Skeletal muscle satellite cell (primary cell): ENCODE measurements at regions not wholly inside any gene's neighbourhood (a gene's known extent, or its start where the extent isn't known, plus 50 kb on each side); places are given as distances from the start of the nearest gene placed in this dataset.
"Not testable (repeated sequence)": the region's sequence is repeated elsewhere in the genome, so short reads cannot be mapped to it uniquely, and the experiment has no call there.

Experiments
- H3K27me3 ChIP-seq: 2 replicates; pipeline ENCODE4 v1.7.0; 2013; ENCODE audit warnings: low read length; ENCODE audit not compliant: control insufficient read depth, insufficient read depth
- H3K36me3 ChIP-seq: 2 replicates; pipeline ENCODE4 v1.7.0; 2013; ENCODE audit warnings: mild to moderate bottlenecking, control low read depth, low read length; ENCODE audit not compliant: insufficient read depth
- H3K4me1 ChIP-seq: 2 replicates; pipeline ENCODE4 v1.7.0; 2013; ENCODE audit warnings: low read length; ENCODE audit not compliant: control insufficient read depth, insufficient read depth
- H3K4me2 ChIP-seq: 2 replicates; pipeline ENCODE4 v1.7.0; 2013; ENCODE audit warnings: mild to moderate bottlenecking, low read length
- H3K4me3 ChIP-seq: 2 replicates; pipeline ENCODE4 v1.7.0; 2013; ENCODE audit warnings: low read length
- H3K9ac ChIP-seq: 2 replicates; pipeline ENCODE4 v1.7.0; 2013; ENCODE audit warnings: mild to moderate bottlenecking, low read depth, low read length, moderate library complexity
- H3K9me3 ChIP-seq: replicated peaks from 2 replicates; pipeline ENCODE4 v1.7.0; 2013; ENCODE audit warnings: mild to moderate bottlenecking, control low read depth, low read length

DNA sequence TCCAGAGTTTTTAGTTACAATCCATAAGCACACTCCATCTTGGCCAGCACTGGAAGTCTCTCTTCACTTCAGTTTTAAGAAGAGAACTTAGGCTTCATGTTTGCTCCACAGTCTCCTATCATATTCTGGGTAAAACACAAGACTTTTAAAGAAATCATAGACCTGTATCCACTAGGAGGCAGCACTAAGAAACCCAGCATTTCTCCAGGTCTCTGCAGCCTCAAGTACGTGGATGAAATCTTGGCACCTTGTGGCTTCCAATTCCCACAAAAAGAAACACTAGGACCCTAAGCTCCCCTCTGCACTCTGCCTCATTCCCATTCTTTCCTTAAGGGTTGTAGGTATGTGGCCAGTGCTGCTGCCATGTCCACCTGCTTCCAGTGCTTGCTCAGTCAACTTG lies 367.3 kb upstream of the CASK start:
- Histone ChIP-seq H3K9me3 (no peaks in the 10 kb centered on the region), H3K36me3 (no peaks in the 10 kb centered on the region), H3K9ac (no peak overlapping the region), H3K4me3 (no peak overlapping the region), H3K4me1 (no peaks in the 10 kb centered on the region), H3K27me3 (no peaks in the 10 kb centered on the region), H3K4me2 (no peak overlapping the region)

DNA sequence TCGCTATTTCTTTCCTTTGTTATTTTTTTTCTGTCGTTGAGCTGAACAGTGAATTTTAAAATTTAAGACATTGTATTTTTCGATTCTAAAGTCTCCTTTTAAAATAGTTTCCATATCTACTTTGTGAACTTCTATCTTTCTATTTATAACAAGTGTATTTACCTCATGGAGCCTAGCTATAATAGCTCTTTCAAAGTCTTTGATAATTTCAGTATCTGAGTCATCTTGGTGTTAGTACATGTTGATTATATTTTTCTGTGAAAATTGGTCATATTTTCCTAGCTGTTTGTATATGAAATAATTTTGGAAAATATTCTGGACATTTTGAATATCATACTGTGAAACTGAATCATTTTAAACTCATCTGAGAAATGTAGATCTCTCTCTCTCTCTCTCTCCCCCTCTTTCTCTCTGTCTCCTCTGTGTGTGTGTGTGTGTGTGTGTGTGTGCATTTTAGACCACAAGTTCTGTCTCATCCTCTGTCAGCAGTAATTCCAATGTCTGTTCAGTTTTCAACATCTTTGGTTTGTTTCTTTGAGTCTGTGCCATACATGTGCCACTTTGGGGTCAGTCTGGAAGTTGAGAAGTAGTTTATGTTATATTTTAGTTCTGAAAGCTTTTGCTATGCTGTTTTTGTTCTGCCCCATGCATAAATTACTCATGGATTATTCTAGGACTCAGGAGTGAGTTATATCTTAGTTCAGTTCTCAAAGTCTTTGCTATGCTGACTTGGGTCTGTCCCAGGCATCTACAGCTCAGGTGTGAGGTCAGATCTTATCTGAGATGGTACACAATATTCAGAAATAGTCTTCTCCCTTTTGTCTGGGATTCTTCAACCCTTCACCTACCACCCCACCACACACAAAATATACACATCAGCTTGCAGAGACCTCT lies 366.4 kb upstream of the CASK start:
- Histone ChIP-seq H3K4me2 (no peak overlapping the region), H3K4me1 (no peaks in the 10 kb centered on the region), H3K9me3 (no peaks in the 10 kb centered on the region), H3K36me3 (no peaks in the 10 kb centered on the region), H3K4me3 (no peak overlapping the region), H3K27me3 (no peaks in the 10 kb centered on the region), H3K9ac (no peak overlapping the region)

DNA sequence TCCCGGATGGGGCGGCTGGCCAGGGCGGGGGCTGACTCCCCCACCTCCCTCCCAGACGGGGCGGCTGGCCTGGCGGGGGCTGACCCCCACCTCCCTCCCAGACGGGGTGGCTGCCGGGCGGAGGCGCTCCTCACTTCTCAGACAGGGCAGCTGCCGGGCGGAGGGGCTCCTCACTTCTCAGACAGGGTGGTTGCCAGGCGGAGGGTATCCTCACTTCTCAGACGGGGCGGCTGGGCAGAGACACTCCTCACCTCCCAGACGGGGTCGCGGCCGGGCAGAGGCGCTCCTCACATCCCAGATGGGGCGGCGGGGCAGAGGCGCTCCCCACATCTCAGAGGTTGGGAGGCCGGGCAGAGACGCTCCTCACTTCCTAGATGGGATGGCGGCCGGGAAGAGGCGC lies 362.3 kb upstream of the CASK start:
- H3K9ac ChIP-seq, H3K4me1 ChIP-seq, H3K9me3 ChIP-seq, H3K4me3 ChIP-seq, H3K36me3 ChIP-seq, H3K4me2 ChIP-seq, H3K27me3 ChIP-seq: not testable (repeated sequence)

DNA sequence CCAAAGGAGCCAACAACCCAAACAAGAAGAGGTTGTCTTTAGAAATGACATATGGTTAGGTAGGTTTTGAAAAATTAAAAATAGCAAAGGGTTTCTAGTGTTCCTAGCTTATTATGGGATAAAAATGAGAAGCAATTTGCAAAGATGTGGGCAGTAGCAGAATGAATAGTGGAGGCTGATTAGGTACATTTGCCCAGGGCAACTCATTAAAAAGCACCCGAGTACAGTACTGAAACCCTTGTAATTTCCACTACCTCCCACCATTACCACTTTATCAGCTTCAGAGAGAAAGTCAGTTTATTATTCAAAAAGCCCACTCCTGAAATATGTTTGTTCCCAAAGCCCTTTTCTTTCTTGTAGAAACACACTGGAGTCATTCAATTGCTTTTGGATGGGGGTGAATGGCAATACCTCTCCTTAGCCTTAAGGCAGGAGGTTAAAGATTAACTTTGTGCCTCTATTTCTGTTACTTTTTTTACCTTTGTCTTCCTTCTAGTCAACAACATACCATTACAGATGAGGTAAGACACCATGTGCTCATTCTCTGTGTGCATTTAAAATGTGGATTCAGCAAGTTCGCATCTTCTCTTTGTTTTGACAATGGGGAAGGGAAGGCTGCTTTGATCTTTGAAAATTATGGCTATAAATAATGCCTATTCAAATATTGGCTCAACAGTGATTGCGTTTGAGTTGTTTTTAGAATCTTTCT lies 353.8 kb upstream of the CASK start:
- no peaks in the 10 kb centered on the region for H3K36me3 ChIP-seq
- no peaks in the 10 kb centered on the region for H3K4me1 ChIP-seq
- H3K27me3 ChIP-seq = no peaks in the 10 kb centered on the region
- no peaks in the 10 kb centered on the region for H3K9me3 ChIP-seq
- no peak overlapping the region for H3K4me2 ChIP-seq
- no peak overlapping the region for H3K9ac ChIP-seq
- no peak overlapping the region for H3K4me3 ChIP-seq

DNA sequence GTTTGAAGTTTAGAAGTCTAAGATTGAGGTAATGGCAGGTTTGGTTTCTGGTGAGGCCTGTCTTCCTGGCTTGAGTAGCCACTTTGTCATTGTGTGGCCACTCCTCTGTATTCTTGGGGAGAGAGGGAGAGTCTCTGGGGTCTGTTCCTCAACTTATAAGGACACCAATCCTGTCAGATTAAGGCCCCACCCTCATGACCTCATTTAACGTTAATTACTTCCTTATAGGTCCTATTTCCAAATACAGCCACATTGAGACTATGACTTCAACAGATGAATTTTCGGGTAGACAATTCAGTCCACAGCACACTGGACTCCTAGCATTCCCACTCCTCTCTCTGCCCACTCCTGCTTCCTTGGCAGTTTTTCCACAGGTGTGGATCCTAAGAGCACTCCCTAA lies 350.8 kb upstream of the CASK start:
- H3K4me1 ChIP-seq = no peaks in the 10 kb centered on the region
- H3K4me3 ChIP-seq = no peak overlapping the region
- no peak overlapping the region for H3K4me2 ChIP-seq
- H3K9ac ChIP-seq = no peak overlapping the region
- H3K27me3 ChIP-seq = no peaks in the 10 kb centered on the region
- no peaks in the 10 kb centered on the region for H3K36me3 ChIP-seq
- no peaks in the 10 kb centered on the region for H3K9me3 ChIP-seq

DNA sequence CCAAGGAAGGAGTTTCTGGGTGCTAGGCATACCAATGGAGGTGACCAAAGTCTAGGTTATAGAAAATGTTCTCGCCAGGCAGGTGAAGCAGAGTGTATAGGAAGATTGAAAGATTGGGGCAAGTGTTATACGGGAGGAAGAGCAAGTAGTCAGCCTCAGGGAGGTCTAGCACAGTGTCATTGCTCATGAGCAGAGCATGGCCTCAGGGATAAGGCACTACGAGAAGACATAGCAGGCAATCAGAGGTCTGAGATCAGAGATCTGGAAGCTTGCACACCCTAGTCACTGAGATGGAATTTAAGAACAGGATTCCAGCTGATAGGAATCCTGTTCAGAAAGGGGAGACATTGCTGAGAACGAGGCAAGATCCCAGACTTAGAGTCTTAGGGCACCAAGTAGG lies 350.0 kb upstream of the CASK start:
- no peak overlapping the region for H3K4me2 ChIP-seq
- H3K9ac ChIP-seq = no peak overlapping the region
- H3K27me3 ChIP-seq = peaks cover under 1% of the 10 kb centered on the region
- no peaks in the 10 kb centered on the region for H3K4me1 ChIP-seq
- no peaks in the 10 kb centered on the region for H3K36me3 ChIP-seq
- H3K9me3 ChIP-seq = no peaks in the 10 kb centered on the region
- H3K4me3 ChIP-seq = no peak overlapping the region

DNA sequence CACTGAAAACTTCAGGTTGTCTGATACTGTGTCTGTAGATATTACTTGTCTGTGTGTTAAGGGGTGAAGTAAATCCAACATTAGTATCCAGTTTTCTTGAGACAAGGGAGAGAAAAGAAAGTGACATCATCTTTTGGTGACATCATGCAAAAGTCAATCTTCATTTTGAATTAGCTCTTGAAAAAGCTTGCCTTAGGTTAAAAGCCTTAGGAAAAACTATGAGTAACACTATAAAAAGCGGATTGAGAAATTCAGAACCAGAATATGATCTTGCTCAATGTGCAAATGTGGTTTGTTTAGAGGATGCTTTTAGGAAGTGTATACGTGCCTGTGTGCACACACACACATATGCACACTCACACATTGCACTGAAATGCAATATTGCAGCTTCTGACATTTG lies 345.8 kb upstream of the CASK start:
- Histone ChIP-seq H3K4me3 (no peak overlapping the region), H3K36me3 (no peaks in the 10 kb centered on the region), H3K9me3 (no peaks in the 10 kb centered on the region), H3K27me3 (peaks cover 2% of the 10 kb centered on the region), H3K4me1 (no peaks in the 10 kb centered on the region), H3K4me2 (no peak overlapping the region), H3K9ac (no peak overlapping the region)

DNA sequence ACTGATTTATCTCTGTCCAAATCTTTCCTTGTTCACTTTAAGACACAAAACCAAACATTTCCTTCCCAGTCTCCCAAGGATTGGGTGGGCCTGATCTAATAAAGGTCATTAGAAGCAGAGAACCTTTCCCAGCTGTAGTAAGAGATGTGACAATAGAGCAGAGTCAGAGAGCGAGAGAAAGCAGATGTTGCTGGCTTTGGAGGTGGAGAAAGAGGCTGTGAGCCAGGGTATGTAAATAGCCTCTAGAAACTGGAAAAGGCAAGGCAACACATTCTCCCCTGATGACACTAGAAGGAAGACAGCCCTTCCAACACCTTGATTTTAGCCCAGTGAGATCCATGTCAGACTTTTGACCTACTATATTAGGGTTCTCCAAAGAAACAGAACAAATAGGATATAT lies 337.5 kb upstream of the CASK start:
- no peaks in the 10 kb centered on the region for H3K9me3 ChIP-seq
- H3K9ac ChIP-seq = no peak overlapping the region
- H3K4me2 ChIP-seq = no peak overlapping the region
- H3K4me1 ChIP-seq = no peaks in the 10 kb centered on the region
- no peaks in the 10 kb centered on the region for H3K27me3 ChIP-seq
- no peak overlapping the region for H3K4me3 ChIP-seq
- H3K36me3 ChIP-seq = no peaks in the 10 kb centered on the region

DNA sequence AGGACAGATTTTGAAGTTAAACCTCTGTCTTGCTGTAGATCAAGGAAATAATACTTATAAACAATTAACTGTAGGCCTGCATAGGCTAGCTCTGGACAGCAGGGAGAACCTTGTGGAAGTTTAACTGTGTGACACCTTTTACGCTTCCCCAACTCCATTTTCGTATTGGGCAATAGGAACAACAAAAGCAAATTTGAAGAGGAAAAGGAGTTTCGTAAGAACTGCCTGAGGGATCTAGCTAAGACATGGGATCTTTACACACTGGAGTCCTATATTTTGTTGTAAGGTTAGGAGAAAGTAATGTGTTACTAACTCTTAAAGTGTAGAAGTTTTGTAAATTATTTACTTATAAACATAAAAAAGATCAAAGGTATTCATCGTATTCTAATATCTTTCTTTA lies 324.9 kb upstream of the CASK start:
- no peaks in the 10 kb centered on the region for H3K27me3 ChIP-seq
- no peak overlapping the region for H3K4me2 ChIP-seq
- no peak overlapping the region for H3K4me3 ChIP-seq
- no peaks in the 10 kb centered on the region for H3K4me1 ChIP-seq
- H3K9me3 ChIP-seq = no peaks in the 10 kb centered on the region
- H3K9ac ChIP-seq = no peak overlapping the region
- no peaks in the 10 kb centered on the region for H3K36me3 ChIP-seq

DNA sequence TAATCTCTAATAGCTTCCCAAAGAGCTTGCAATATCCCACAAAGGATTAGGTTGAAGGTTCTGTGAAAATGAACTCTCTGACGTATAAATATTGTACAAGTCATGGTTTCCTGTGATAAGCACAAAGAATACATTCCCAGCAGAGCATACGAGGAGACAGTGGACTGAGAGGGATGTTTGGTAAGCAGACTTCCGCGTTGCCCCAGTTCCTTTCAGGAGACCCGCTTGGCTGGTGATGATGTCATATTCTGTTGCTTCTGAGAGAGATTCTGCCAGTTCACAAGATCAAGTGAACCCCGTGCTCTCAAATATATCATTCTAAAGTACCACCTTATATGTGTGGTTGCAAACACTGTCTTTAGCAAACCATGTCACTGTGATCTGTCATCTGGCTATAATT lies 323.9 kb upstream of the CASK start:
- Histone ChIP-seq H3K9ac (no peak overlapping the region), H3K4me1 (no peaks in the 10 kb centered on the region), H3K4me3 (no peak overlapping the region), H3K27me3 (no peaks in the 10 kb centered on the region), H3K9me3 (no peaks in the 10 kb centered on the region), H3K36me3 (no peaks in the 10 kb centered on the region), H3K4me2 (no peak overlapping the region)

DNA sequence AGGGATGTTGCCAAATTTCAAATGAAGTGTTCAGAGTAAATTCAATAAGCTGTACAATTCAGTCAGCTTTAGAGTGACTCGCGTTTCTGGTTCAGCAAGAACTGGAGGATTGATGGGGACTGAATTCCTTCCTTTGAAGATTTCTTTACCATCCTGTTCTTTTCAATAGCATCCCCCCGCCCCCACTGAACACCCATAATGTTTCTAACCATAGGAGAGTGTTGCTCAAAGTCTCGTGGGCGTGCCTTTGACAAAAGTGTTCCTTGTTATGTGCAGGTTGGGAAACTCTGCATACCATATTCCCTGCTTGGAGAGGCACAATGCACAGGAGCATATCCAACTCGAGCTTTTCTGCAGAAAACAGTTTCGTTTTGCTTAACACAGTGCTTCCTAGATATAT lies 323.5 kb upstream of the CASK start:
- no peaks in the 10 kb centered on the region for H3K9me3 ChIP-seq
- H3K9ac ChIP-seq = no peak overlapping the region
- no peaks in the 10 kb centered on the region for H3K36me3 ChIP-seq
- no peaks in the 10 kb centered on the region for H3K27me3 ChIP-seq
- H3K4me2 ChIP-seq = no peak overlapping the region
- H3K4me1 ChIP-seq = no peaks in the 10 kb centered on the region
- no peak overlapping the region for H3K4me3 ChIP-seq

DNA sequence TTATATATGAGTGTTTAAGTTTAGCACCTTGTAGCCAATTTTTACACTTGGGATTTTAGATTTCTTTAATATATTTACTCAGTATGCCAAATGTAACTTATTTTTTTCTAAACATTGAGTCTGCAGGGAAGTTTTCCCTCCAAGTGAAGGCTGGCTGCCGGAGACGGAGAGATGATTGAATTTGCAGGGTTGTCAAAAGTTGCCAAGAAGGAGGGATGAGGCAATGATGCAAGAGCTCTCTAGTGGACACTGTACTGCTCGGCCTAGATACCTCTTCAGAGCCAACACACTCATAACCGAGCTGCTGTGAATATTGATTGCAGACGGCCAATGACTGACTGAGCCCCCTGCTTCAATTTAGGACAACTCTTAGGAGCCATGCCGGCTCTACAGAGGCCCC lies 318.6 kb upstream of the CASK start:
- Histone ChIP-seq H3K27me3 (no peaks in the 10 kb centered on the region), H3K36me3 (no peaks in the 10 kb centered on the region), H3K4me3 (no peak overlapping the region)

More for the DNA sequence above, 318.6 kb upstream of the CASK start:
- H3K9ac ChIP-seq = no peak overlapping the region
- no peak overlapping the region for H3K4me2 ChIP-seq
- no peaks in the 10 kb centered on the region for H3K9me3 ChIP-seq
- no peaks in the 10 kb centered on the region for H3K4me1 ChIP-seq
